ENCODE measurements at regions not wholly inside any gene's neighbourhood (a gene's known extent, or its start where the extent isn't known, plus 50 kb on each side); places are given as distances from the start of the nearest gene placed in this dataset.

DNA sequence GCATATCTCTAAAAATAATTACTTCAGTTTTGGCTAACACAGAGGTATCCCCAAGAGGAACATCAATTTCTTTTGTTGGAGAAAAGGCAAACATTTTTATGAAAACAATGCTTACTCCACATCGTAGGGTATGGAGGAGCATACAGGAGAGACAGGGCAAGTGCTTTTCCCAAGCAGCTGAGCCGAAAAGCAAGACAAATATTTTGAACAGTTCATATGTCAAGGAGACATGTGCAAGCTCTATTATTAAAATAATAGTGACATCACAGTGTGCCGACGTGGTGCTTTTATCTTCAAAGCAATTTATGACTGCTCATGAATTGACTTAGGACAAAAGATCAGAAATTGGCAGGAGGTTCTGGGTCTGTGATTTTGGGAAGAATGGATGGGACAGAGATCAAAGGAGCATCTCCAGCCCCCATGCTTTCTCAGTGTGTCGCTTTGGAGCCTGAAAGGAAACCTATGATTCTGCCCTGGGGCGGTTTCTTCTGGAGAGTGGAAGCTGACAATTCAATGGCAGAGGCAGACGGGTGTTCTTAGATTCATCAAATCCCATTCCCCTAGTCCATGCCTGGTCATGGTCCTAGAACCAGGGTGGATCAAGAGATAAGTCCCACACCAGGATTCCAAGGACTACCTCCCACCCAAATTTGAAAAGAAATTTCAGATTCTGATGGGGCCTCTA lies 97.1 kb downstream of the JCAD start:
- no peak for DNase-seq

DNA sequence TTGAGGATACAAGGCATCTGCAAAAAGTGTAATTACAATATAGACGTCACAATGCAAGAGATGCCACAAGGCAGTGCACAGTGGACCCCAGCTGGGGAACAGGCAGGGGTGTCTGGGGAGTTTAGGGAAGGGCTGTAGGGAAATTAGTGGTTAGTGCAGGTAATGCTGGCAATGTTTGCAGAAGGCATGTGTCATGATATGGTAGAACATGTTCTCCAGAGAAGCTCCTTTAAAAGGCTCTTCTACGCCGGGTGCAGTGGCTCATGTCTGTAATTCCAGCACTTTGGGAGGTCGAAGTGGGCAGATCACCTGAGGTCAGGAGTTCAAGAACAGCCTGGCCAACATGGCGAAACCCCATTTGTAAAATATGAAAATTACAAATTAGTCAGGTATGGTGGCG lies 98.0 kb downstream of the JCAD start:
- DNase-seq = no peak

DNA sequence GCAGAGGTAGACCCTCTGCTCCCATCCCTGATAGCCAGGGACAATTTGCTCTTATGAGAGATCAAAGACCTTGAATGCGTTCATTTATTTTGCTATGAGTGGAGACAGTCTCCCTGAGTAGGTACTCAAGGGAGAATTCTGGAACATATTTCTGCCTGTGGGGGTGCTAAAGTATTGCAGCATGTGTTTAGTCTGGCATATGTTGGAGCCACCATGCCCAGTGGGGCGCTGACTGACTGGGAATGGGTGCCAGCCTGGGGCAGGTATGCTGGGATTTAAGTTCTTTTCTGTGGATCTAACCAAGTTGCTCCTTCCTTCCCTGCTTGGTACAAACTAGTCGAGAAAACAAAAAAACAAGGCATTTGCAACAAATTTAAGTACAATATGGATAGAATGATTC lies 99.1 kb downstream of the JCAD start:
- DNase-seq = no peak

DNA sequence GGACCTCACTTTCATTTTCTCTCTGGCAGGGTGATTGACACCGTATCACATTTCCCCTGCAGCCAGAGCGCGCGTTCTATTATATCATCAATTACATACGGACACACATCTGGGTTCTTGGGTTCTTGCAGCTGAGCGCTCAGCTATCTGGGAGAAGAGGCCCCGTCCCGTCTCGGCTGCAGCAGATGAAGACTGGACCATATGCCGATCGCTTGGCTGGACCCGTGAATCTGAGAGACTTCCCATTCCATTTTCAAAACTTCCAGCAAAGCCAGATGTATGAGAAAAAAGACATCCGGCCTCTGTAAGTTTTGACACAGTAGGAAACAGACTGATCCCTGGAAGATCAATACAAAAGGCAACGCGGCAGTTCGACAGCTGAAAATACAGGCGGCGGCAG lies 99.8 kb downstream of the JCAD start:
- DNase-seq = no peak

DNA sequence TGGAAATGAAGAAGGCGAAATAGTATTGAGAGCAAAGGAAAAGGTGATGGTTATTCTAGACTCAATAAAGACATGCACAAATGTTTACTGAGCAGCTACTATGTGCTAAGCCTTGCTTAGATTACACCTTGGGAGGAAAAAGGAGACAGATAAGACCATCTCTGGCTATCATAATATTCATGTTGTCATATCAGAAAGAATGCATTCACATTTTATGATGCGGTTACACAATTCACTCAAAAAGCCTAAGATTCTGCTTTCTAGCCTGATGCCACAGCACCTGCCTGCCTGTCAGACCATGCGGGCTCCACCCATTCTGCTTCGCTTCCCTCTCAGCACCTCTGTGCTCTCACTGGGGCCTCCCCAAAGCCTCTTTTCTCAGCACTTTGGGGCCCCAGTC lies 100.9 kb downstream of the JCAD start:
- DNase-seq = no peak

DNA sequence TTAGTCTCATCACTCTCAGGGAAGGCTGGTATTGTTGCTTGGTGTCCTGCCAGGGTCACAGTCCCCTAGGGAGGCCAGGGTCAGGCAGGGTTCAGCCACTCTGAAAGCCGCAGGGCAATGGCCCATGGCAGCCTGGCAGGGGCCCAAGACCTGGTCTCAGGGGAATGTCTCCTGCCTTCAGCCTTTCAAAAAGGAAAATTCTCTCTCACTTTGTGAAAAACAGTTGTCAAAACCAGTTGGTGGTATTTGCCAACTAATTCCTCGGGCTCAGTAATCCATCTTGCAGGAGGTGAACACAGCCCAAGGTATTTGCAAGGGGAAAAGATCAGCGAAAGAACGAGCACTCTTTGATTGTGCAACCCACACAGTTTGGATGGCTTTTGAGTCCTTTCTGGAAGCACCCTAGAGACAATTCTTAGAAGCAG lies 101.5 kb downstream of the JCAD start:
- no peak for DNase-seq

DNA sequence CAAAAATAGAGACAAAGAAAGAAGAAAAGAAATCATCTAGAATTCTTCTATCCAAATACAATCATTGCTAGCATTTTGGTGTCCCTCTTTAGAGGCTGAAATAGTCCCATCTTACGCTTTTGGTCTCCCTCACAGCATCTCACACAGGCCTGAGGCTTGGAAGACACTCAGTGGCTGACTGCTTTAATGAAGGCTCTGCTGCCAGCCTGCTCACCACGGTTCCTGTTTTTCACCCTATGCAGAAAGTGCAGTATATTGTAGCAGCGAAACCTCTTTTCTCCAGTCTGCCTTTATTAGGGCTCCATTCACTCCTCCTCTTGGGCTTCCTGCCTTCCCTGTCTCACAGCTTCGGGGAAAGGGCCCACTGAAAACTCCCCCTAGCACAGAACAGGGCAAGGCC lies 102.2 kb downstream of the JCAD start:
- DNase-seq = no peak

DNA sequence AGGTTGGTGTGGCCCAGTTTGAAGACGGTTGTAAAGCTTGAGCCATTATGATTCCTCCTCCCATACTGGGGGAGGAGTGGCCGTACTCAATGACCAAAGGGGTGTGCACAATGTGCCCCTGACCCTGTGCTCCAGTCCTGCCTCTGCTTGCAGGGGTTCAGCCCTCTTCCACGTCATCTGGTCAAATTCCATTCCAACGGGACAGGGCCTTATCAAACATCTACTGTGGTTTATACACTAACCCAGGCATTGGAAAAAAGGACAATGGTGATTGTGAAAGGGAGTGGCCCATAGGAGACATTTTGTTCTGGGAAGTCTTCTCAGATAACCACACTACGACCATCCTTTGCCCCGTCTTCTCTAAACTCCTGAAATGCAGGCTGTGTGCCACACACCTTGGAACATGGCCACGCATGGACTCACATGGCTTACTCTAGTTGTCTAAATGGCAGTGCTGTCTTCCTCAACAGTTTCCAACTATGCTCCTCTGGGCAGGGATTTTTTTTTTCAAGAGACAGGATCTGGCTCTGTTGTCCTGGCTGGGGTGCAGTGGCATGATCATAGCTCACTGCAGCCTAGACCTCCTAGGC lies 103.0 kb downstream of the JCAD start:
- no peak for DNase-seq

DNA sequence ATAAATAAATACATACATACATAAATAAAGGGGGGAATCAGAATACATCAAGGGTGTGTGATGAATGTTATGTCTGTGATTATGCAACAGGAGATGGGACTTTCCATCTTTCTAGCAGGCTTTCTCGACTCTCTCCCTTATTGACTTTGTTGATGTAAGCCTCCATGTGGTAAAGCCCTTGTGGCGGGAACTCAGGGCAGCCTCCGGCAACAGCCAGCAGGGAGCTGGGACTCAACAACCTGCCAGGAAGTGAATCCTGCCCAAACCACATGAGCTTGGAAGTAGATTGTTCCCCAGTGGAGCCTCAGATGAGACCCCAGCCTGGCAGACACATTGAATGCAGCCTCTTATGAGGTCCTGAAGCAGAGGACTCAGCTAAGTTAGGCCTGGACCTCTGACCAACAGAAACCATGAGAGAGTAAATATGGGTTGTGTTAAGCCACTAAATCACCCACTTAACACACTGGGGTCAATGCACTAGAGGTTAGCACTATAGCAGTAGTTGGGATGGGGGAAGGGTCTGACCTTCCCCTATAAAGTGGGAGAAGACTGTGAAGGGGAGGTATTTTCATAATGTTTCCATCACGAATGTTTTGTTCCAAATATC lies 104.0 kb downstream of the JCAD start:
- DNase-seq = no peak

DNA sequence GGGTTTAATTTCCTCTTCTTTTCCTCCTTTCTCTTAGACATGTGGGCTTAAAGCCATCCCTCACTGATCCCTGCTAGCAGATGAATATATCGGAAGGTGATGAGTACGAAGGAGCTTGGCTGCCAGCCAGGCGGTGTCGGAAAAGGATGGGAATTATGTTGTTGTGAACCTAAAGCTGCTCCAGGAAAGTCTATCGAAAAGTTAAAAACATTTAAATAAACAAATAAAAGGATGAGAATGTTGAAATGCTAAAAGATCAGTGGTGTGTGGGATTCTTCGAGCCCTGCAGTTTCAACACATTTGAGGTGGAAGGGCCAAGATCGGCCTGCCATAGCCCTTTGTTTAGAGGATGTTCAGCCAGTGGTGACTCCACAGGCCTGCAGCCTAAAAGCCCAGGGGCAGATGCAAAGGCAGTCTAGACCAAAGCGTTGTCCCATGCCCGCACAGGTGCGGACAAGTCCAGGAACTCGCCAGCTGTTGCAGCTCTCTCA lies 107.9 kb downstream of the JCAD start:
- DNase-seq = no peak

DNA sequence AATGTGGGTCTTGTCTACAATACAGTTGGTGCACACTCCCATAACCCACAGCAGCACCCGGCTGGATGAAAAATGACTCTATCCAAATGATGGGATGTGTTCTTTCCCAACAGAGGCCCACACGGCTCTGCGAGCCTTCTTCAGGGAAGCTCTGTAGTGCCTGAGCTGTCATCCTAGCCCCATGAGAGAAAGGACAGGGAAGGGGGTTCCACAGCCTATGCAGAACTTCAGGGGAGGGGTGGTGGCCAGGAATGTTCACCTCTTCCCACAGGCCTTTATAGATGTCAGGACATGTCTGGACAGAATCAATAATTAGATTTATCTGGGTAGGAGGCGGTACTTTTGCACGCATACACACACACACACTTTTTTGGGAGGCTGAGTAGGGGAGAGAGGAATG lies 109.0 kb downstream of the JCAD start:
- DNase-seq = no peak

DNA sequence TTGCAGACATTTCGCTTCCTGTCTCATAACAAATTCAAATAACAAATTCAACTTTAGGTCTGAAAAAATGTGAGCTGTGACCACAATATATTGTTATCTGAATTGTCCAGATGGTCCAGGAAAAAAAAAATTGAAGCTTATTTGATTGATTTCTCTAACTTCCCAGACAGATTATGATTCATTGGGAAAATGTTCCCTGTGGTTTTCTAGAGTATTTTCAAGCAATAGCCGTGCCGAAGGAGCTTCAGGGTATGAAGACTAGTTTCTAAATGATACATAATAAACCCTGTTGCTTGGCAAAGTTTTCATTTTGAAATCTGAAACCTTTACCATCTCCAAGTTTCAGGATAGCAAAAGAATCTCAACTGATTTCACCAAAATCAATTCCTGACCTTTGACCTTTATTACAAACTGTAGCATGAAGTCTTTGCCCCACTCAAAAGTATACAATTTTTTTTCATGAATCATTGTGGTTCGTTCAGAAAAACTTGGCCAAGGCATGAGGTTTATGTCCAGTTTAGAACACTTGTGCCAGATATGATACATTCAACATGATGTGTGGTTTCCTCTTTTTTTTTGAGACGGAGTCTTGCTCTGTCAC lies 109.9 kb downstream of the JCAD start:
- DNase-seq = no peak

DNA sequence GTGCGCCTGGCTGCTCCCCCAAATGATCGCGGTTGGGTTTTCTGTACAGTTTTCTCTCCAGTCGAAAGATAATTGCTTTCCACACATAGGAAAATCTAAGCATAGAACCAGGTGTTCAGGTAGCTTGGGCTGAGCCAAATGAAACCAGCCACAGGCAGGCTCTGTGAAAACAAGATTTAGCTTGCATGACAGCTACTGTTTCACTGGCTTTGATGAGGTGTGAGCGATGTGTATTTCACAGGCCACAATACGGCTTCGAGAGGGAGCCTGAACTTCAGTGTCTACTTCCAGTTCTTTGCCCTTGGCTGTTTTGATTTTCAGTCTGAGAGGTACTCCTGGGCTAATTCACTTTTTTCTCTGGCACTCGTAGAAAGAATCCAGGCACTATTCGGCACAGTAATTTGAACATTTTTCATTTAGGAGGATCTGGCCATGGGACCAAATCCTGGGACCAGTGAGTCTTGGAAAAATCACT lies 110.5 kb downstream of the JCAD start:
- DNase-seq = no peak

DNA sequence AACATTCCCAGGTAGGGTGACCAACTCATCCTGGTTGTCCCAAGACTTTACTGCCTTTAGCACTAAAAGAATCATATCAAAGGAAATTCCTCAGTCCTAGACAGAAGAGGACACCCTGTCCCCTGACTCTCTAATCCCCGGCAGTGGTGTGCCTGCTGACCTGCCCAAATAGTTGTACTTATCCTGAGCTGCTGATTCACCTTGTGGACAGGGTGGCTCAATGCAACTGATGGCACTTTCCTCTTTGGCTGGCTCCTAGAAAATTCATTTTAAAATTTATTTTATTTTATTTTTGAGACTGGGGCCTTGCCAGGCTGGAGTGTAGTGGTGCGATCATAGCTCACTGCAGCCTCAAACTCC lies 111.7 kb downstream of the JCAD start:
- DNase-seq = no peak

DNA sequence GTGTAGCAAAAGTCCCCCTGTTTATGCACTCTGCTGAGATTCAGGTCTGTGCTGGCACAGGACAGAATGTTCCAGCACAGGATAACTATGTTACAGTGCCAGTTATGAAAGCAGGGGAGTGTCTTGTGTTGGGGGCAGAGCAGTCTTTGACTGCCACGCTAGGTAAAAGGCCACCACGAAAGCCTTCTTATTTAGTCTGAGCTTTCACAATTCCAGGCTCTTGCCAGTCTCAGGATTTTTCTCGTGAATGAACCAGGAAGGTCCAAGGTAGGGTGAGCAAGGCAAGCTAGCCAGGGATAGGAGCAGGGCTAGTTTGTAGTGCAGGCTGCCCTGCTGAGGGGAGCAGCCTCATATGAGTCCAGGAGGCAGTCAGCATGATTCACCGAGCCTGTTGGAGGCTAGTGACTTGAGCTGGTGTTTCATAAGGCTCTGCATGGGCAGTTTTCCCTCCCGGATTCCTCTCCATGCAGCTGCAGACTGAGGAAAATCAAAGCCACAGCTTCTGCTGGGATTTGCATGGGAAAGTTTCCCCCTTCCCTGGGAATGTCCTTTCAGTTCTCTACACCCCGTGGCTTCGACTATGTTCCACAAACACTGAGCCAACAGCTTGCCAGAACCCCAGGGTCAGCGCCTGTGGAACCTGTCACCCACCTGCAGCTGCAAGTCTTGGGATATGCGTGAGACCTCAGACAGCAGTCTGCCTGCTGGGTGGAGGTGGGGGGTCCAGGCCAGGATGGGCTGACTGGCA lies 112.3 kb downstream of the JCAD start:
- DNase-seq = no peak

DNA sequence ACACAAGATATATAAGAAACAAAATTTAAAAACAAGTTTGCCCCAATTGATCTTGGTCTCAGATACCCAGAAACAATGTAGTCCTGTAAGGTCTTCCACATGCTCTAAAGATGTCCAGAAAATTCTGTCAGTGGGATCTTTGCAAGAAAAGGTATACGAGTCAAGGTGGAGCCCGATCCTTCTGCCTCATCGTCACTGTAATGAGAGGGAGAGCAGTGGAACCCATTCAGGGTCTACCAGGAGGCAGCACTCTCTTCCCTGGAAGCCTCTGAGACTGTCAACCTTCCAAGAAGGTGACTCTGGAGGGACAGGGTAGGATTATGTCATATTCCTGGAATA lies 112.8 kb downstream of the JCAD start:
- no peak for DNase-seq

DNA sequence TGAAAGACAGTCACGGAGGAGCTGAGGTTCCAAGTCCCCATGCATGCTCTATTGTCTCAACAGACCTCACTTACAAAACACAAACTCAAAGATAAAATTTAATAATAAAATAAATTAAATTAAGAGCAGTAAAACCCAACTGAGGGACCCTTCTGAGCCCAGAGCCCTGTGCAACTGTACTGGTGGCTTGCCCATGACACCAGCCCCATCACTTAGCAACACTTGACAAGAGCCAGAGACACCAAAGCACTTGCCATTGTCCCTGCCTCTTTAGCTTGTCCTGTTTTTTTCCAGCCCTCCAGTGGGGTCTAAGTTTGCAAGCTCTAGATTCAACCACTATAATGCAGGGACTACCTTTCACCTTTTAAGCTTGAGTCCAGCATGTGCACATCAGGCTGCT lies 117.9 kb downstream of the JCAD start:
- DNase-seq = no peak

DNA sequence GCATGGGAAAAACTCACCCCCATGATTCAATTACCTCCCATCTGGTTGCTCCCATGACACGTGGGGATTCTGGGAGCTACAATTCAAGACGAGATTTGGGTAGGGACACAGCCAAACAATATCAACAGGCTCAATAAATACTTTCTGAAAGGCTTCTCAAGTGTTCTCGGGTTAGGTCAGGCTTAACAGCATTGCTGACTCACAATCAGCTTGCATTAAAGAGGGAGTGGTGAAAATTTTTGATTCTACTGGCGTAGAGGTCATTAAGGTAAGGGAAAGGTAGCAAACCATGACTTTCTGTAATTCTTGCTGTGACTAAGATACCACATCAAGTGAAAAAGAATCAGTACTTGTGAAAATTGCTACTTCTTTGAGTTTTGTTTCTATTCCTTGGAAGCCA lies 126.4 kb downstream of the JCAD start:
- no peak for DNase-seq

DNA sequence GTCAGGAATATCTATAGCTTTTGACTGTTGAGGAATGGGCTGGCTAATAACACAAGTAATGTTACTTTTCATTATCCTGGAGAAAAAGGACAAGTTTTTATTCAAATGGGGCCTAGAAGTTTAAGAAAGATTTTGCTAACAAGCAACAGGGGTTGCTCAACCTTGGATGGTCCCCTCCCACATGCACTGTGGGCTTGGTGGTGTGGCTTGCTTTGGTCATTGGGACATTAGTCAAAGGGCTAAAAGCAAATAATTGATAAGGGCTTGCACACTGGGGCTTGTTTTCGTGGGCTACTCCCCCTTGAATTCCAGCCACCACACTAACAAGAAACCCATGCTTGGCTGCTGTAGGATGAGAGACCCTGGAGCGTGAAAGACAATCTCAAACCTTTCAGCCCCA lies 127.6 kb downstream of the JCAD start:
- DNase-seq = no peak

DNA sequence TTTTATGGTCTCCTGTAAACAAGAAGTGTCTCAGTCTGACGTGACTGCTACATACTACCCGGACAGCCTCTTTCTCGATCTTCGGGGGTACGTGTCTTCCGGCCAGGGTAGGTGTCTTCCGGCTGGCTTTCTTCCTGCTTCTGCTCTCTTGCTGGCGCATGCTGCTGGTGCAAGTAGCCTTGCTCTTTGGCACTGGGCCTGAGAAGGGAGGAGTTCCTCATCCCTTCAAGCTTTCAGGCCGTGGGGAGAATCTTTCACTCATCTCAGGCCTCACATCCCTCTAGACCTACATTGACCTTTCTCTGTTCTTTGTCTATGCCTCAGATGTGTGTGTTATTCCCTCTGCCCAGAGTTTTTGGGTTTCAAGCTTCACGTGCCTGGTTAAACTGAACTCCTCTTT lies 130.4 kb downstream of the JCAD start:
- DNase-seq = no peak

DNA sequence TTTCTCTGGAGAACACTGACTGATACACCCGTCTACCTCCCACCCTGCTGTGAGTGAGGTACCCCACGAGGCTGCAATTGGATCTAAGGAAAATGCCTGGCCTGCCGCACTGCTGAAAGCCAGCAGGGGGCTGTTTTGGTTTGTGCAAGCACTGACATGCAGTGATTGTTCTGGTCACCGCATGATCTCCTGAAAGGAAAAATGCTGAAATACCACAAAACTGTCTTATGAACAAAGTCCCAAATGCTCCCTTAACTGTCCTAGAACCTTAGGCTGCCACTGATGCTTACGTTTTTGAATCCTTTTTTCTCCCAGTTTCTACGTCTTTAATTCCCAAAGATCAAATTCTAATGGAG lies 132.7 kb downstream of the JCAD start:
- no peak for DNase-seq

DNA sequence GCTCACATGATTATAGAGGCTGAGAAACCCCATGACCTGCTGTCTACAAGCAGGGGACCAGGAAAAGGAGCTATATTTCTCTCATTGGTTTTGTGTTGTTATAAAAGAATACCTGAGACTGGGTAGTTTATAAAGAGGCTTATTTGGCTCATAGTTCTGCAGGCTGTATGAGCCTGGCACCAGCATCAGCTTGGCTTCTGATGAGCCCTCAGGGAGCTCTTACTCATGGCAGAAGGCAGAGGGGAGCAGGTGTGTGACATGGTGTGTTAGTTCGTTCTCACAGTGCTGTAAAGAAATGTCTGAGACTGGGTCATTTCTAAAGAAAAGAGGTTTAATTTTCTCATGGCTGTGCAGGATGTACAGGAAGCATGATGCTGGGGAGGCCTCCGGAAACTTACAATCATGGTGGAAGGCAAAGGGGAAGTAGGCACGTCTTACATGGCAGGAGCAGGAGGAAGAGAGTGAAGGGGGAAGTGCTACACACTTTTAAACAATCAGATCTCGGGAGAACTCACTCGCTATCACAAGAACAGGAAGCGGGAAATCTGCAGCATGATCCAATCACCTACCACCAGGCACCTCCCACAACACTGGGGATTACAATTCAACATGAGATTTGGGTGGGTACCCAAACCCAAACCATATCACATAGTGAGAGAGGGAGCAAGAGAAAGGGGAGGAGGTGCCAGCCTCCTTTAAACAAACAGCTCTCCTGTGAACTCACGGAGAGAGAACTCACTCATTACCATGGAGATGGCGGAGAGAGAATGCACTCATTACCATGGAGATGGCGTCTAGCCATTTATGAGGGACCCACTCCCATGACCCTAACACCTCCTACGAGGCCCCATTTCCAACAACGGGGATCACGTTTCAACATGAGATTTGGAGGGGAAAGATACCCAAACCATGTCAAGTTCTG lies 133.4 kb downstream of the JCAD start:
- no peak for DNase-seq

All from CD4-positive, alpha-beta T cell treated with Interleukin-6 for 4 hours (primary cell).